Fibroblast of mammary gland (primary cell): ENCODE measurements at regions not wholly inside any gene's neighbourhood (a gene's known extent, or its start where the extent isn't known, plus 50 kb on each side); places are given as distances from the start of the nearest gene placed in this dataset.

Experiments
- DNase-seq: peaks from one replicate; pipeline ENCODE4 v3.0.0-alpha.2; 2010; ENCODE audit warnings: low read depth
- H3K4me3 ChIP-seq: 2 replicates; pipeline ENCODE4 v1.5.1; 2011; ENCODE audit warnings: low read depth, mild to moderate bottlenecking, low read length, moderate library complexity; ENCODE audit not compliant: control insufficient read depth
- CTCF ChIP-seq: conservative IDR thresholded peaks from 2 replicates; pipeline ENCODE4 v1.5.1; 2011; ENCODE audit warnings: low read depth, low read length, inconsistent platforms; ENCODE audit not compliant: control insufficient read depth, insufficient read depth

- no peak overlapping the region for H3K4me3 ChIP-seq
- no peak for TF ChIP-seq CTCF
- no peak for DNase-seq
Observed at GRCh38 chr1:240672132-240672811, 60.3 kb upstream of the GREM2 start.

- no peak for TF ChIP-seq CTCF
- no peak for DNase-seq
- no peak overlapping the region for H3K4me3 ChIP-seq
Observed at GRCh38 chr1:240667351-240667750, 55.4 kb upstream of the GREM2 start.

GRCh38 chr1:240666568-240667198, 54.7 kb upstream of the GREM2 start:
- no peak overlapping the region for H3K4me3 ChIP-seq
- DNase-seq = no peak
- no peak for TF ChIP-seq CTCF

- TF ChIP-seq CTCF = no peak
- no peak overlapping the region for H3K4me3 ChIP-seq
- DNase-seq = peak; percentile 87
Observed at GRCh38 chr1:240663169-240663879, 51.4 kb upstream of the GREM2 start.
